ENCODE measurements at regions not wholly inside any gene's neighbourhood (a gene's known extent, or its start where the extent isn't known, plus 50 kb on each side); places are given as distances from the start of the nearest gene placed in this dataset.

- TF ChIP-seq CTBP2 (IDR thresholded peaks at IDR 0.05; ENCODE audit: borderline replicate concordance, insufficient read depth, insufficient read length, low read length) (no peak), RAD21 (IDR thresholded peaks at IDR 0.05 in 1 of 2, conservative IDR thresholded peaks at IDR 0.05 in 1 of 2; ENCODE audit: low read depth in 2 of 2, low read length in 2 of 2) (no peak), EZH2 (IDR thresholded peaks at IDR 0.05; ENCODE audit: low read depth, low read length, severe bottlenecking) (no peak), CEBPB (IDR thresholded peaks at IDR 0.05; ENCODE audit: low read depth, low read length) (no peak), RNF2 (IDR thresholded peaks at IDR 0.05; ENCODE audit: borderline replicate concordance, low read depth, low read length, missing control alignments, poor library complexity, severe bottlenecking) (no peak), BCL11A (IDR thresholded peaks at IDR 0.05; ENCODE audit: low read depth in 2 of 2, low read length in 2 of 2) (no peak), KDM5A (IDR thresholded peaks at IDR 0.05; ENCODE audit: low read length) (no peak)
Observed at GRCh38 chr20:6466075-6466810, 301.2 kb upstream of the BMP2 start (continued).
